GM21447 (cell line): ENCODE measurements at regions not wholly inside any gene's neighbourhood (a gene's known extent, or its start where the extent isn't known, plus 50 kb on each side); places are given as distances from the start of the nearest gene placed in this dataset.

ENCODE experiments used
- ATAC-seq: cut with Tn5 transposase; IDR thresholded peaks from one replicate; pipeline ENCODE4 v1.9.1; 2021; ENCODE audit not compliant: unreplicated experiment

DNA sequence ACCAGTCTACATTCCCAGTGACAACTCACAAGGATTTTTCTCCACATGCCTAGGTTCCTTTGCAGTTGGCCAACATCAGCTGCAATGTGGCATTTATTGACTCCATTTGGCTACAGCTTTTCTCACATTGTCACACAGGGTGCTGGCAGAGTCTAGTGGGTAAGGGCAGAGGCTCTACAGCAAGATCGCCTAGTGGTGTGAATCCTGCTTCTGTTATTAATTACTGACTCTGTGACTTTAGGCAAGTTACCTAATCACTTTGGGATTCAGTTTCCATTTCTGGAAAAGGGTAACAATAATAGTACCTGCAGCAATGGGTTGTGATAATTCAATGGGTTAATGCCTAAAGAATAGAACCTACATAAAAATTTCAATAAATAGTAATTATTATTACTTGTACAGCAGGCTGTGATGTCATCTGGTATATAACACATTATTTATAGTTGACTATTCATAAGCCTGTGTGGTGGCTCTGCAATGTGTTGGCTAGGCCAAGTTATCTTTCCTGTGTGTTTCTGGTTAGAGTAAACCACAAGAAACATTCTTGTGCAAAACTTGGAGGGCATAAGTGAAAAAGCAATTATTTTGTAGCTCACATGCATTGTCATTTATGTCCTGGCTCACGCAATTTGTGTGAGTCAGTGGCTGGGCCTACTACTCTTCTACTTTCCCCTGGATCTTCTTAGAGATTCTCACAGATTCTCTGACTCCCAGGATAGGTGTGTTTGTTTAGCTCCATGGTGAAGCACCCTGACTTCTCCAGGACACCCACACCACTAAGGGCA, 59.5 kb downstream of the PTGS2 start:
- ATAC-seq: no peak

DNA sequence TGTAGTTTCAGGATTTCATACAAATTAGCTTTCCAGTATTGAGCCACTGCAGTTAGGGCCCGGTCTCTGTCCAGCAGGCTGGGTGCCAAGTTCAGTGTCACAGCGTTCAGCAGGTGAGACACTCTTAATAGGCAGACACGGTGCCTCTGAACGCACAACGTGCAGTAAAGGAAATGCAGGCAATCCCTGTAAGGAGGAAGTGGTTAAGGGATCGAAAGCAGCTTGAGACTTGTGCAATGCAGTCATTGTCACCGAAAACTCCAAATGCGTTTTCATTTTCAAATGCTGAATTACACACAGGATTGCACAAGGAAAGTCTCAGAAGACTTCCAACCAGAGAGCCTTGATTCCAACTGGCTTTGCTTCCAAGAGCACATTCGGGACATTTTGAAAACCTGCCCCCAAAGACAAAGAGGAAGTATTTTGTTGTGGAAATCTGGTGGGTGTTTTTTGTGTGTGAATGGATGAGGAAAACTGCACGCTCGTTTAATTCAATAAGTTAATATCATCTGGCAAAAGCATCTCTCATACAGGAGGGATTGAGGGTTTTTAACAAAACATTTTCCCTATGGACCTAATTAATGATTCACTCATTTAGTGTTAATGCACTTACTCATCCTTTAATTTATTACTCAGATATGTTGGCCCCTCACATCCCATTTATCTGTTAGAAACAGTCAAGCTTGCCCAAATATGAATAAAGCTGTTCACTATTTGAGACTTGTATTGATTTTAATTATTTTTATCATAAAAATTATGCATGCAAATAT, 61.6 kb downstream of the PTGS2 start:
- ATAC-seq: peak; percentile 100

DNA sequence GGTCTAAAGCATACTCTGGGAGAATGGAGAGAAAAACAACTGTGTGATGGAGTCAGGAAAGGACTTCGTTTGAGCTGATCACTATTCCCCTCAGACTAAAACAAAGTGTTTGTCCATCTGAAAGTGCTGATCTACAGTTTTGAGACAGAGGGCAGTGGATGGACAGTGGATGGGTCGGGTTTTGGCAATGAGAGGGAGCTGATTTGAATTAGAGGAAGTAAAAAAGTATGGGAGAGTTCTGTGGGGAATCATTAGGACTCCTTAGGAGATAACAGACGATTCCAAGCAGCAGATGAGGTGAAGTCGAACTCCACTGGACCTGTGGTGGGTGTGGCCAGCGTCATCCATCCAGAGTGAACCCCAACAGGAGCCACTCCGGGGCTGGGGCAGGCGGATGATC, 62.3 kb downstream of the PTGS2 start:
- peak; percentile 6 for ATAC-seq

DNA sequence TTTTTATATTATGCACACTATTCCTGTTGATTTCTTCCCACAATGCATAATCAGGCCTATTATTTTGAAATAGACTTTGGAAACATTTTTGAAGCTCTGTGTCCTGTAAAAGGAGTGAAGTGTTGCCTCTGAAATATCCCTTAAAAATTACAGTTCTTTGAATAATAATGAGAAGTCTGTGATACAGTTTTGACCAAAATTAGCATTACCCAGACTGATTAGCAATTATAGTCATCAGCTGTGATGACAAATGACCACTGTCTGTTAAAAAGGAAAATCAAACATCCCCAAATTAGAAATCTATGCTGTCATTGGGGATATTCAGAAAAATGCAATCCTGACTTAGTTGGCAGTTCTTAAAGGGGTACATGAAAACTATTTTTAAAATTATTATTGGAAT, 63.7 kb downstream of the PTGS2 start:
- ATAC-seq: no peak

DNA sequence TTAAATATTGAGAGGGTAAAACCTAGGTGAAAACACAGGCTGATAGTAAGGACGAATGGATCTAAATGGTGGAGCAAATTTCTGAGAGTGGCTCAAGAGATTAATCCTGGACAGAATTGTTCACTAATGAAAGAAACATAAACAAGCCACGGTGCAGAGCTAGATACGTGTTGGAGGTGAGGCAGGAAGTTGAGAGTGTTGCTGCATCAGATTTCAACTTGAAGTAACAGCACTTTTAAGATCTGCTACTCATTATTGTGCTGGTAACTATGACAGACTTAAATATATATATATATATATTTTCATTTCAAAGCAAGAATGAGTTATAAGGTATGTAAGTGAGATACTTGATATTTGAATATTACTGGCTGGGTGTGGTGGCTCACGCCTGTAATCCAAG, 64.9 kb downstream of the PTGS2 start:
- ATAC-seq: no peak

DNA sequence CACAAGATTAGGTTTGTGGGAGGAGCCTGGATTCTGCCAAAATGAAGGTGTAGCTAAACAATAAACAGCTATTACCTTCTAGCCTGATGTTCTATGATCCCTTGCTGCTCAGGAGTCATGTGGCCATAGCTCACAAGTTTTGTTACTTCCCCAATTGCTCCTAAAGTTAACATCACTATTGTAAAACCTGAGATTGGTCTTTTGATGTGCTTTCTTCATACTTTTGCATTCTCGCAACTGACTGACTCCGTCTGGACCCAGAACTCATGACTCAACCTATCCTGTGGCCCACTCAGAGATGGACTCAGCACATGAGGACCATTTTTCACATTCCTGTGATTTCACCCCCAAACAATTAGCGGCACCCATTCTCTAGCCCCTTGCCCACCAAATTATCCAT, 69.1 kb downstream of the PTGS2 start:
- no peak for ATAC-seq

DNA sequence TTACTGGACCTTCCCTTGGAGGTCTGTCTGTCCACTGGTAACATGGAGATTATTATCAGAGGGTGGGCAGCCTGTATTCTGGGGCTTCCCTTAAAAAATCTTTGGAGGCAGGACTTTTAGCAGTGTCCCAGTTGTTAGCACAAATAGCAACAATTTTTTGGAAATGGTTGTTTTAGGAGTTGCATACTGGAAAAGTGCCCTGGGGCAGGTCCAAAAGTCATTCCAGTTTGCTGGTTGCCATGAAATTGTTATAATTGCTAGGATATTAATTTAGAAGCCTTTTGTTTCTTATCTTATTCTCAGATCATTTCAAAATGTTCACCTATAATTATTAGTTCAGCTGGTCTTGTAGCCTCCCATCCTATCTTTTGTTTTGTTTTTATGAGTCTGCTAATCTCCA, 71.0 kb downstream of the PTGS2 start:
- no peak for ATAC-seq

DNA sequence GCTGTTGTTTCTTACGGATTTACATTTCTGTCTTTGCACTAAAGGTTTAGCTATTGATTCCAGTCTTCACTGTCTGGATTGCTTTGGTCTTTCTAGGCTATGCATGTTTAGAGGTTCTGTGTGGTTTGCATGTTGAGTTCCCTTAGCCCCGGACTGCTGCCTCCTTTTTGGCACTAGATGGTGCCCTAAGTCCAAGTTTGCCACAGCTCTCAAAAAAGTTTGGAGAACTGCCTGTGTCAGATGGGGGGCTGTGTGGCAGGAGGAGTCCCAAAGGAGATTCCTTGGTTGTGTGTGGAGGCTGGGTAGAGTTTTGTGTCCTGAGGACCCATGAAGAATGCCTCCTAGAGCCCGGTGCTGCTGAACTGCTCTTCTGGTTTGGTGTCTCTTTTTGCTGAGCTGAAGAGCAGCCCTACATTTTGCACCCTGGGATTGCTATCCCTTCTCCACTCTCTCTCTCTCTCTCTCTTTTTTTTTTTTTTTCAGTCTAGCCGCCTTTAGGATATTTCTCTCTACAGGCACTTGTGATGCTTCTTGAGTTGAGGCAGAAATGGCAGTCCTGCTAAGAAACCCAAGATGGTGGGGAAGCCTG, 74.4 kb downstream of the PTGS2 start:
- ATAC-seq: peak; percentile 78

DNA sequence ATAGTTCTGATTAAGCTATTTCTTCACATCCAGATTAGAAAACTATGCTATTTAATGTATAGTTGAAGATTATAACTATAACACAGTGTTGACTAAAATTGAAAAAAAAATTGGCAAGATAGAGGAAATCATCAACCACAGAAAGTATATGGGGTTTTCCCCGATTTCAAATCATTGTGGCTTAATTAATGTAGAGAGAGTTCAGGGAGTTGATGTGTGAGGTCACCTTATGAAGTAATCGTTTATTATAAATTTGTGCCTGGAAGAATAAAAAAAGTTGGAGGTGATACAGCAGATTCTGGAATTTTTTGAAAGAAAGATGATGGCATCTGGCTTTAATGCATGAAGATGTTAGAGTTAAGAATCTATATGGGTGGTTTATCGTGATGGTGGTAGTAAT, 84.3 kb downstream of the PTGS2 start:
- no peak for ATAC-seq

DNA sequence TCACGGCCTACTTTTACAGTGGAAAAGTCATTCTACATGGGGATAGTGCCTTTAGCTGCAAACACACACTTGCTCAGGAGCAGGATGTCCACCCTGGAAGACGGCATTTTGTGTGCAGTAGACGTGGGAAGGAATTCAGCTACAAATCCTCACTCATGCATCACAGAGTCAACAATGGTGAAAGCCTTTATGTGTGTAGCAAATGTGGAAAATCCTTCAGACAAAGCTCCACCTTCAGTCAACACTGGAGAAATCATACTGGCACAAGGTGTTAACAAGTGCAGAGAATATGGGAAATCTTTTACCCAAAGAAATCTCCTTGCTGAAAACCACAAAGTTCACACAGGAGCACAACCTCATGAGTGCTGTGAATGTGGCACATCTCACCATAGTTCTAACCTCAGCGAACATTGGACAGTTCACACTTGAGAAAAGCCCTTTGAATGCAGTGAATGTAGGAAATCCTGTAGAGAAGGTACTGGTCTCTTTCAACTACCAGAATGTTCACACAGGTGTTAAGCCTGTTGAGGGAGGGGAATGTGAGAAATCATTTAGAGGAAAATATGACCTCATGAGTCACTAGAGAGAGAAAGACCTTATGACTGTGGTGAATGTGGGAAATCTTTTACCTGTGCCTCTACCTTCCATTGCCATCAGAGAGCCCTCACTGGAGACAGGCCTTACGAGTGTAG, 101.8 kb downstream of the PTGS2 start:
- ATAC-seq: no peak

DNA sequence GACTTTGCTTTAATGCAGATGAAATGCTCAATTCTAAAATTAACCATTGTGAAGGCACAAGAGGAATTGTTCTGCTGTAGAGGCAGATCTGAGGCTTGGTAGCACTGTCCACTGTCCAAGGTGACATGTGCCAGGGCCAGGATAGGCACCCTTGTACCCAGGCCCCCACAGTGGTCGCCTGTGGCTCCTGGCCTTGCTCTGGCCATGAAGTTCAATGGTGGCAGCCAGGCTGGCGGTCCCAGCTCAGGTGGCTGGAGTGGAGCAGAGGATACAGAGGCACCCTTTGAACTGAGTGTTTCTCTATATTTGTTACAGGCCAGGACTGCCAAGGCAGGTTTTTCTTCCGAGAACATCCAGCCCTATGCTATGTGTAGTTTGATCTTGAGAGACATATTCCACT, 102.6 kb downstream of the PTGS2 start:
- no peak for ATAC-seq

DNA sequence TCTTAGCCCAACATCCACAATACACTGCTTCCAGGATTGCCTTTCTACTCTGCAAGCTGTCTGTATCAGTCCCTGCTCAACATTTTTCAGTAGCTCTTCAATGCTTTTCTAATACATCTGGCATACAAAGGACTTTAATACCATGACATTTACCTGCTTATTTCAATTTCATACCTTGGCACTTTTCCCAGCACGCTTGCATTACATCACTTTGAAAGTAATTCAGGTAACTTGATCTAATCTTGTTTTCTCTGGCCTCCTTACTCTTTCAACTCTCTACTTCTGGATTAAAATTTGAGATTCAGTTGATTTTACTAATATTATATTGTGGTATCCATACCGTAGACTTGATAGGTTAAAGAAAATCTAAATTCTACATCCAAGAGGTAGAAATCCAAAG, 103.0 kb downstream of the PTGS2 start:
- no peak for ATAC-seq

DNA sequence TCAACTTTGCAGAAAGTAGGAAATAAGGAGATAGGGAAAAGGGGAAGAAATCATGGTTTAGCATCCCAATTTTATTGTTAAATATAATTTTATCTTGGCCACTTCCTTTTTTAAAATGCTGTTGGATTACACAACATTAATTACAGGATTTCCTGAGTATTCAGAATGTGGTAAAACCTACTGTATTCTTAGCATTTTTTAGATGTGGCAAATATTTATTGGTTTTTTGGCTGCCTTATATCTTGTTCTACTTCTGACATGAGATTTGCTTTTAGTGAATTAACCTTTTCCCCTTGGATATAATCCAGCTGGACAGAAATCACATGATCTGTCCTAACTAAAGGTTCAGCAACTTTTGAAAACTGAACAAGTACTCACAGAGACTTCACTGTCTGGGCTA, 104.9 kb downstream of the PTGS2 start:
- ATAC-seq: no peak

DNA sequence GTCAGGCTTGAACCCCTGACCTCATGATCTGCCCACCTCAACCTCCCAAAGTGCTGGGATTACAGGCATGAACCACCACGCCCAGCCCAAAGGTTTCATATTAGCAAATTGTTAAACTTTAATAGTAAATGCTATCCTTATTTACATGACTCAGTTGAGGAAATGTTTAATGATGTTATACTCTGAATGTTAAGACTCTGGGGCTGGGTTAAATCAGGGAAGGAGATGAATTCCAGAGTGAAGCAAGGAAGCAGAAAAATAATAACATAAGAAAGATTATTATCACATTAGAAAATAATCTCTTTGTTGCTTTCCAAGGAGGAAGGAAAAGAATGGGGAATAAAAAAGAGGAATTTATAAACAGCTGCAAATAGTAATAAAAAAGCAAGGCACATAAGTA, 105.3 kb downstream of the PTGS2 start:
- no peak for ATAC-seq

DNA sequence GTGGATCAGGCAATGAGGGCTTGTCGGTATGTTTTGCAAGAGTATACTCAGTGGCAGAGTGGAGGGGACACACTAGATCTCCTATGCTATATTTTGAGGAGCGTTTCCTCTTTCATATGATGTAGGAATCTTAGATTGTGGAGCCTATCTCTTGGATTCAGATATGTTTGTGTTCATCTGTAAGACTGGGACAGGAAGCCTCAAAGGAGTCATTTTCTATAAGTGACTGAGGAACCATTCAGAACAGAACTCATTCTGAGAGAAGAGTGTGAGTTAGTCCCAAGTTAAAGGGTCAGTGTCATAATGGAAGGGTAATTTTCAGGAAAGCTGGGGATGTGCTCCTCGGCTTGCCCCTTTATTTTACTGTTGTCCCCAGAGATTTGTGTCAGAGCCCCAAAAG, 107.7 kb downstream of the PTGS2 start:
- no peak for ATAC-seq

DNA sequence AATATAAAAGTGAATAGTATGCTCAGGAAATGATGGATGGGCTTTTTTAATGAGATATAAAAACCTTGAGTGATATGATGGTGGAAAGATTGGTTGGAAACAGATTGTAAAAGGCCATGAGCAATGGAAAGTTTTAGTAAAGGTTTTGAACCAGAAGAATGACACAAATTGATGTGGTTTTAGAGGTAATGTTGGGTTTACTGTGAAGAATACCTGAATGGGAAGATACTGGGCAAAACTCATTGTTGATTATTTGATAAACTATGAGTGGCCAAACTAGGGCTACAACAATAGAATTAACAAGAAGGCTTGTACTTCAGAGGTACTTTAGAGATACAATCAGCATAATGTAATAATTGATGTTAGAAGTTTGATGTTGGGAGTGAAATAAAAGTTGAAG, 108.5 kb downstream of the PTGS2 start:
- ATAC-seq: no peak

DNA sequence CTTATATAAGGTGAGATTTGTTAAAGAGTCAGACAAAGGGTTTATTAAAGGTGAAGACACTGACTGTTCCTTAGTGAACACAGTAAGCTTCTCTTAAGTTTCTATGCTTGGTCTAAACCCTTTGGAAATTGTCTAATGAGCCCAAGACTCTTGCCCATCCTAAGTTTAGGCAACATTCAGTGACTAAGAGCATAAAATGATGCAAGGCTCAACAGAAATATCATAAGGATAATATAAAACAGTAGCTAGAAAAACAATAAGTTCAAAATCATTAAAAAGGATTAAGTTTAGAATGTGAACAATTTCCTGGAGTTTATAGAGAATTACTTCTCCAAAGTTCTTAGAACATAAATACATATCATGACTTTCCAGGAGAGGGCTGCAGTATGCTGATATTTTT, 108.9 kb upstream of the PDC start:
- no peak for ATAC-seq

DNA sequence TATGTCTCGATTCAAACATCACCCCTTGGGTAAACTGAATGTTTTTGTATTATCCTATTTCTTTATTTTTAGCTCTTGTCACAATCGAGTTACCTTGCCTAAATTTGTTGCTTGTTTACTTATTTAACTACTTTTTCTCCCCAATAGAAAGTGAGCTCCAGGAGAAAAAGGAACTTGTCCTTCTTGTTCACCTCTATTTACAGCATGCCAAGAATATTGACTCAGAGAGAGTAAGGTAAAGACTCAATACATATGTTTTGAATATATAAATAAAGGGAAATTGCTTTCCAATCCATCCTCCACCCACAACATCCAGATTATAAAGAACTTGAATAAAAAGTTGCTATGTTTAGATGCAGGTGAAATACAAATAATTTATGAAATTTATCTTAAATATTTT, 107.3 kb upstream of the PDC start:
- no peak for ATAC-seq

DNA sequence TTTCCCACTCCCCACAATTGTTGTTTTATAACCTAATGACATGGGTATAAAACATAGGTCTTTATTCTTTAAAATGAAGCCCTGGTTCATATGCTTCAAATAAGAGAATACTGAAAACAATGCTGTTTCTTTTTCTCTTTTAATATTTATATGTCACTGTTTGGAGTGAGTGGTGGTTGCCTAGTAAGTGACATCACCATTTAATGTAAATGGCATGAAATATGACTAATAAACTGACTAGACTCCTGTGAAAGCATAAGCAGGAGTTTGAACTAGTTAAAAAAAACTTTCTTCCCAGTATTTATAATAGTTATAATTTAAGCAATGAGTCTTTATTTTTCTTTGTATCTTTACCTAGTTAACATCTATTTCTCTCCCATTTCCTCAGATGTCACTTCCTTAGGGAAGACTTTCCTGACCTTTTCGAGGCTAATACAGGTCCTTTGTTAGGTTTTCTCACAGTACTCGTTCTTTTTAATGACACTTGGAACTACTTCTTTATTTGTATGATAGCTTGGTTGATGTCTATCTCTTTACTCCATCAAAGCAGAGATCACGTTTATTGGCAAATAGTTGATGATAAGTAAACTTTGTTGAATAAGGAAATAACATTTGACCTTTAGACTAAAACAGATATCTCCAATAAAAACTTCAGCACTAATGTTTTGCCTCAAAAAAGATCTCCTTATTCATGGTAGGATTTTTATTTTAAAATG, 105.4 kb upstream of the PDC start:
- no peak for ATAC-seq

DNA sequence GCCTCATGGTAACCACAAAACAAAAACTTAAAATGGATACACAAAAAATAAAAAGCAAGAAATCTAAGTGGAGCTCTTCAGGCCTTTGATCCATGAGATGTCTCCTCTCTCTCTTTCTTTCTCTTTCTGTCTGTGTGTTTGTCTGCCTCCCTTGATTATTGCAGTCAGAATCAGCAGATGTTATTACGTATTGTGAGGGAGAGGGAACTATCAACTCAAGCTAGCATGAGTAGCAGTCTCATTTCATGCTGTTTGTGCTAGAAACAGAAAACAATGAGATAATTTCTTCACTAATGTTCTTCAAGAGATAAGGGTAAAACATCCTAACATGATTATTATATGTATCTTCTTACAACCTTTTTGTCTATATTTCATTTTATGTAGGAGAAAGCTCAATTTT, 103.7 kb upstream of the PDC start:
- ATAC-seq: no peak

DNA sequence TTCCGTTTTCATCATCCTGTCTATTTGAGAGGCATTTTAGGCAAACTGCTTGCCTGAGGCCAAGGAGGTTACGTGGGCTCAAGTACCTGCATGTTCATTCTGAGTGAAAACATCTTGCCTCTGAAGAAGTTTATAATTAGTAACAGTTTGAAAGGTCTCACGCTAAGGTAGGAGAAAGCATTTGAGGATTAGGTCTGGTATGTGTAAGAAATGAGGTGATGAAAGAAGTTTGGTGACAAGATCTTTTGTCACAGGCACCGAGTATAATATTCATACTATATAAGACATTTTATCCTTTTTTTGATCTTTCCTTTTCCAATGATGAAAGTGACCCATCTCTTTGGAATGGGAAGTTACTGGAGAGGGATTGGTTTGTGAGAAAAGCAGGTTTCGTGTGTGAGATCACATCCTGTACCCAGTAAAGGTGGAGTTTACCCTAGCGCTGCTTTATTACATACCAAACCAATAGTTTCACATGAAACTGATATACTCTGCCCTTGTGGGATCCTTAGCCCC, 98.7 kb upstream of the PDC start:
- no peak for ATAC-seq
